ENCODE measurements at regions not wholly inside any gene's neighbourhood (a gene's known extent, or its start where the extent isn't known, plus 50 kb on each side); places are given as distances from the start of the nearest gene placed in this dataset.

GRCh38 chr5:164498438-164498837 is 993.0 kb downstream of the MAT2B start:
- TF ChIP-seq ARNTL (CRISPR knock-in tag; IDR thresholded peaks at IDR 0.05; ENCODE audit: borderline replicate concordance, low read depth) = no peak
- TF ChIP-seq OSR1 (CRISPR knock-in tag; IDR thresholded peaks at IDR 0.05) = no peak
- TF ChIP-seq, protein P1, sequence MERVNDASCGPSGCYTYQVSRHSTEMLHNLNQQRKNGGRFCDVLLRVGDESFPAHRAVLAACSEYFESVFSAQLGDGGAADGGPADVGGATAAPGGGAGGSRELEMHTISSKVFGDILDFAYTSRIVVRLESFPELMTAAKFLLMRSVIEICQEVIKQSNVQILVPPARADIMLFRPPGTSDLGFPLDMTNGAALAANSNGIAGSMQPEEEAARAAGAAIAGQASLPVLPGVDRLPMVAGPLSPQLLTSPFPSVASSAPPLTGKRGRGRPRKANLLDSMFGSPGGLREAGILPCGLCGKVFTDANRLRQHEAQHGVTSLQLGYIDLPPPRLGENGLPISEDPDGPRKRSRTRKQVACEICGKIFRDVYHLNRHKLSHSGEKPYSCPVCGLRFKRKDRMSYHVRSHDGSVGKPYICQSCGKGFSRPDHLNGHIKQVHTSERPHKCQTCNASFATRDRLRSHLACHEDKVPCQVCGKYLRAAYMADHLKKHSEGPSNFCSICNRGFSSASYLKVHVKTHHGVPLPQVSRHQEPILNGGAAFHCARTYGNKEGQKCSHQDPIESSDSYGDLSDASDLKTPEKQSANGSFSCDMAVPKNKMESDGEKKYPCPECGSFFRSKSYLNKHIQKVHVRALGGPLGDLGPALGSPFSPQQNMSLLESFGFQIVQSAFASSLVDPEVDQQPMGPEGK (CRISPR knock-in tag; IDR thresholded peaks at IDR 0.05; ENCODE audit: borderline replicate concordance) = no peak
- TF ChIP-seq SNAI2 (CRISPR knock-in tag; IDR thresholded peaks at IDR 0.05) = no peak
- TF ChIP-seq RARB (CRISPR knock-in tag; IDR thresholded peaks at IDR 0.05) = no peak
- TF ChIP-seq ZNF8 (CRISPR knock-in tag; IDR thresholded peaks at IDR 0.05) = no peak
- TF ChIP-seq ZNF70 (CRISPR knock-in tag; IDR thresholded peaks at IDR 0.05) = no peak
- no peak for TF ChIP-seq GLIS3 (CRISPR knock-in tag; IDR thresholded peaks at IDR 0.05)
- TF ChIP-seq, protein P2, sequence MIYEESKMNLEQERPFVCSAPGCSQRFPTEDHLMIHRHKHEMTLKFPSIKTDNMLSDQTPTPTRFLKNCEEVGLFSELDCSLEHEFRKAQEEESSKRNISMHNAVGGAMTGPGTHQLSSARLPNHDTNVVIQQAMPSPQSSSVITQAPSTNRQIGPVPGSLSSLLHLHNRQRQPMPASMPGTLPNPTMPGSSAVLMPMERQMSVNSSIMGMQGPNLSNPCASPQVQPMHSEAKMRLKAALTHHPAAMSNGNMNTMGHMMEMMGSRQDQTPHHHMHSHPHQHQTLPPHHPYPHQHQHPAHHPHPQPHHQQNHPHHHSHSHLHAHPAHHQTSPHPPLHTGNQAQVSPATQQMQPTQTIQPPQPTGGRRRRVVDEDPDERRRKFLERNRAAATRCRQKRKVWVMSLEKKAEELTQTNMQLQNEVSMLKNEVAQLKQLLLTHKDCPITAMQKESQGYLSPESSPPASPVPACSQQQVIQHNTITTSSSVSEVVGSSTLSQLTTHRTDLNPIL (CRISPR knock-in tag; IDR thresholded peaks at IDR 0.05; ENCODE audit: low read depth) = no peak
- TF ChIP-seq ZFP3 (CRISPR knock-in tag; IDR thresholded peaks at IDR 0.05) = no peak
- TF ChIP-seq CSDC2 (CRISPR knock-in tag; IDR thresholded peaks at IDR 0.05) = no peak
- no peak for TF ChIP-seq TOX (CRISPR knock-in tag; IDR thresholded peaks at IDR 0.05; ENCODE audit: borderline replicate concordance)
- TF ChIP-seq ZFP30 (CRISPR knock-in tag; IDR thresholded peaks at IDR 0.05) = no peak
- TF ChIP-seq BACH2 (CRISPR knock-in tag; IDR thresholded peaks at IDR 0.05; ENCODE audit: borderline replicate concordance) = no peak

Data from SK-N-SH treated with all-trans-retinoic acid at 6 μM for 48 hours (cell line).